Astrocyte (in vitro differentiated cells and primary cell): ENCODE measurements at regions not wholly inside any gene's neighbourhood (a gene's known extent, or its start where the extent isn't known, plus 50 kb on each side); places are given as distances from the start of the nearest gene placed in this dataset.

Experiments used
- DNase-seq: peaks from one replicate; pipeline ENCODE4 v3.0.0-alpha.2; 2010; ENCODE audit warnings: low read depth
- FAIRE-seq: peaks from 2 replicates; lab custom pipeline; 2011; peaks lifted over from hg19 to GRCh38; lab: Jason Lieb, UNC
- H2AFZ ChIP-seq: 2 replicates; pipeline ENCODE4 v1.6.0; 2012; ENCODE audit warnings: low read depth, low read length, inconsistent platforms
- H3K27ac ChIP-seq: 2 replicates; pipeline ENCODE4 v1.5.1; 2011; ENCODE audit warnings: low read depth, low read length, inconsistent platforms
- H3K27me3 ChIP-seq: 2 replicates; pipeline ENCODE4 v1.6.0; 2011; ENCODE audit warnings: low read length, inconsistent platforms; ENCODE audit not compliant: insufficient read depth
- H3K36me3 ChIP-seq: 2 replicates; pipeline ENCODE4 v1.5.1; 2011; ENCODE audit warnings: low read length, inconsistent platforms; ENCODE audit not compliant: insufficient read depth
- H3K4me1 ChIP-seq: 2 replicates; pipeline ENCODE4 v1.5.1; 2011; ENCODE audit warnings: low read length, inconsistent platforms; ENCODE audit not compliant: insufficient read depth
- H3K4me2 ChIP-seq: 2 replicates; pipeline ENCODE4 v1.6.0; 2012; ENCODE audit warnings: low read length, inconsistent platforms
- H3K4me3 ChIP-seq: 2 replicates; pipeline ENCODE4 v1.5.1; 2011; ENCODE audit warnings: low read depth, mild to moderate bottlenecking, low read length, inconsistent platforms; ENCODE audit not compliant: insufficient read depth
- H3K79me2 ChIP-seq: 2 replicates; pipeline ENCODE4 v1.6.0; 2012; ENCODE audit warnings: mild to moderate bottlenecking, low read length, inconsistent platforms; ENCODE audit not compliant: insufficient read depth
- H3K9ac ChIP-seq: 2 replicates; pipeline ENCODE4 v1.6.0; 2012; ENCODE audit warnings: mild to moderate bottlenecking, low read length, inconsistent platforms
- H3K9me3 ChIP-seq: 2 replicates; pipeline ENCODE4 v1.5.1; 2012; ENCODE audit warnings: low read depth, mild to moderate bottlenecking, low read length, inconsistent platforms; ENCODE audit not compliant: insufficient read depth
- H4K20me1 ChIP-seq: 2 replicates; pipeline ENCODE4 v1.6.0; 2012; ENCODE audit warnings: low read length, inconsistent platforms; ENCODE audit not compliant: insufficient read depth
- H3K27ac Mint-ChIP-seq: one replicate; pipeline ENCODE4 v1.8.0; 2021; ENCODE audit warnings: mild to moderate bottlenecking, mixed read lengths; ENCODE audit not compliant: unreplicated experiment
- H3K27me3 Mint-ChIP-seq: one replicate; pipeline ENCODE4 v1.8.0; 2021; ENCODE audit warnings: low read depth, mixed read lengths; ENCODE audit not compliant: unreplicated experiment
- H3K36me3 Mint-ChIP-seq: one replicate; pipeline ENCODE4 v1.8.0; 2021; ENCODE audit warnings: low read depth, mixed read lengths; ENCODE audit not compliant: unreplicated experiment
- H3K4me1 Mint-ChIP-seq: one replicate; pipeline ENCODE4 v1.8.0; 2021; ENCODE audit warnings: low read depth, mixed read lengths; ENCODE audit not compliant: unreplicated experiment
- H3K4me3 Mint-ChIP-seq: one replicate; pipeline ENCODE4 v1.8.0; 2021; ENCODE audit warnings: mild to moderate bottlenecking, moderate library complexity, mixed read lengths; ENCODE audit not compliant: unreplicated experiment
- H3K9me3 Mint-ChIP-seq: one replicate; pipeline ENCODE4 v1.8.0; 2021; ENCODE audit warnings: mild to moderate bottlenecking, mixed read lengths; ENCODE audit not compliant: unreplicated experiment
- CTCF ChIP-seq: IDR thresholded peaks from 2 replicates; pipeline ENCODE4 v1.5.1; 2011; ENCODE audit warnings: low read depth, mild to moderate bottlenecking, inconsistent platforms, low read length, moderate library complexity; ENCODE audit not compliant: insufficient read depth
- EZH2 ChIP-seq: IDR thresholded peaks from 2 replicates; pipeline ENCODE4 v1.6.1; 2012; ENCODE audit warnings: mild to moderate bottlenecking, low read length, inconsistent platforms; ENCODE audit not compliant: insufficient read depth

- no peak overlapping the region for H3K4me3 Mint-ChIP-seq
- H3K27me3 ChIP-seq, result peaks cover 60% of the 10 kb centered on the region
- H3K4me3 ChIP-seq, result no peak overlapping the region
- H3K36me3 Mint-ChIP-seq, result no peaks in the 10 kb centered on the region
- no peak overlapping the region for H3K4me2 ChIP-seq
- peaks cover 5% of the 10 kb centered on the region for H3K4me1 Mint-ChIP-seq
- no peak overlapping the region for H3K27ac Mint-ChIP-seq
- TF ChIP-seq EZH2 (no peak), CTCF (no peak)
- DNase-seq (no peak), FAIRE-seq (no peak)
- H3K9me3 ChIP-seq, result no peaks in the 10 kb centered on the region
- no peaks in the 10 kb centered on the region for H4K20me1 ChIP-seq
- H3K27me3 Mint-ChIP-seq, result peaks cover 82% of the 10 kb centered on the region
- no peak overlapping the region for H2AFZ ChIP-seq
- no peaks in the 10 kb centered on the region for H3K4me1 ChIP-seq
- peaks cover 3% of the 10 kb centered on the region for H3K9me3 Mint-ChIP-seq
- no peak overlapping the region for H3K9ac ChIP-seq
- no peaks in the 10 kb centered on the region for H3K36me3 ChIP-seq
- no peaks in the 10 kb centered on the region for H3K79me2 ChIP-seq
- no peak overlapping the region for H3K27ac ChIP-seq
Observed at GRCh38 chr15:70351941-70352774, 254.4 kb upstream of the TLE3 start.

GRCh38 chr15:70351391-70351790 is 253.7 kb upstream of the TLE3 start:
- Mint-ChIP-seq H3K27ac (no peak overlapping the region), H3K9me3 (peaks cover 3% of the 10 kb centered on the region), H3K36me3 (no peaks in the 10 kb centered on the region), H3K4me1 (no peaks in the 10 kb centered on the region), H3K27me3 (peaks cover 83% of the 10 kb centered on the region), H3K4me3 (no peak overlapping the region)
- H4K20me1 ChIP-seq, result no peaks in the 10 kb centered on the region
- no peak overlapping the region for H2AFZ ChIP-seq
- TF ChIP-seq CTCF, result no peak
- TF ChIP-seq EZH2, result no peak
- H3K9ac ChIP-seq, result no peak overlapping the region
- FAIRE-seq (no peak), DNase-seq (no peak)
- H3K4me1 ChIP-seq, result no peaks in the 10 kb centered on the region
- H3K79me2 ChIP-seq, result no peaks in the 10 kb centered on the region
- H3K9me3 ChIP-seq, result no peaks in the 10 kb centered on the region
- H3K36me3 ChIP-seq, result no peaks in the 10 kb centered on the region
- H3K4me3 ChIP-seq, result no peak overlapping the region
- no peak overlapping the region for H3K27ac ChIP-seq
- no peak overlapping the region for H3K4me2 ChIP-seq
- peaks cover 59% of the 10 kb centered on the region for H3K27me3 ChIP-seq
